Esophagus muscularis mucosa (tissue), 3 donors: ENCODE measurements at regions not wholly inside any gene's neighbourhood (a gene's known extent, or its start where the extent isn't known, plus 50 kb on each side); places are given as distances from the start of the nearest gene placed in this dataset.

Source experiments
- POLR2A ChIP-seq: fragments of 450-650 bp; IDR thresholded peaks from one replicate; pipeline ENCODE4 v1.6.1; 2017; ENCODE audit warnings: antibody characterized with exemption, moderate library complexity, mild to moderate bottlenecking, low read depth
- TF ChIP-seq, protein P1 (sequence below), 3 experiments: fragments of 200-600 bp in 2 of 3; fragments of 450-650 bp in 1 of 3; sonication (generic) in 2 of 3; IDR thresholded peaks; one replicate each; pipeline ENCODE4 v1.5.1; 2017 to 2019; ENCODE audit warnings: antibody characterized with exemption in 3 of 3, mild to moderate bottlenecking in 2 of 3, moderate library complexity in 1 of 3

- TF ChIP-seq, protein P1, sequence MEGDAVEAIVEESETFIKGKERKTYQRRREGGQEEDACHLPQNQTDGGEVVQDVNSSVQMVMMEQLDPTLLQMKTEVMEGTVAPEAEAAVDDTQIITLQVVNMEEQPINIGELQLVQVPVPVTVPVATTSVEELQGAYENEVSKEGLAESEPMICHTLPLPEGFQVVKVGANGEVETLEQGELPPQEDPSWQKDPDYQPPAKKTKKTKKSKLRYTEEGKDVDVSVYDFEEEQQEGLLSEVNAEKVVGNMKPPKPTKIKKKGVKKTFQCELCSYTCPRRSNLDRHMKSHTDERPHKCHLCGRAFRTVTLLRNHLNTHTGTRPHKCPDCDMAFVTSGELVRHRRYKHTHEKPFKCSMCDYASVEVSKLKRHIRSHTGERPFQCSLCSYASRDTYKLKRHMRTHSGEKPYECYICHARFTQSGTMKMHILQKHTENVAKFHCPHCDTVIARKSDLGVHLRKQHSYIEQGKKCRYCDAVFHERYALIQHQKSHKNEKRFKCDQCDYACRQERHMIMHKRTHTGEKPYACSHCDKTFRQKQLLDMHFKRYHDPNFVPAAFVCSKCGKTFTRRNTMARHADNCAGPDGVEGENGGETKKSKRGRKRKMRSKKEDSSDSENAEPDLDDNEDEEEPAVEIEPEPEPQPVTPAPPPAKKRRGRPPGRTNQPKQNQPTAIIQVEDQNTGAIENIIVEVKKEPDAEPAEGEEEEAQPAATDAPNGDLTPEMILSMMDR (IDR thresholded peaks at IDR 0.05): no peak
- TF ChIP-seq POLR2A: no peak
Measured at GRCh38 chr5:120088412-120088811, 375.7 kb upstream of the PRR16 start.
